ENCODE measurements at regions not wholly inside any gene's neighbourhood (a gene's known extent, or its start where the extent isn't known, plus 50 kb on each side); places are given as distances from the start of the nearest gene placed in this dataset.

DNA sequence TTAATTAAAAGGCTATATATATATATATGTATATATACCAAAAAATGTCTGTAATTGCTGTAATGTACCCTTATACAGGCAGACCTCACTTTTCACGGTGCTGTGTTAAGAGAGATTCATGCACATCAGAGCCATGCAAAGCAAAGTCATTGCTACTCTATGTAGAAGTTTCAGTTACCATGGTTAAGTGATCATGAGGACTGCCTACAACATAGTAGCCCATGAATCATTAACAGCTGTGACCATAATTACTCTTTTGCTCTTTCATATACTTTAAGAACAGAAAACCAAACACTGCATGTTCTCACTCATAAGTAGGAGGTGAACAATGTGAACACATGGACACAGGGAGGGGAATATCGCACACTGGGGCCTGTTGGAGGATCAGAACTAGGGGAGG, 225.3 kb upstream of the EPHA3 start:
- TF ChIP-seq, protein P1, sequence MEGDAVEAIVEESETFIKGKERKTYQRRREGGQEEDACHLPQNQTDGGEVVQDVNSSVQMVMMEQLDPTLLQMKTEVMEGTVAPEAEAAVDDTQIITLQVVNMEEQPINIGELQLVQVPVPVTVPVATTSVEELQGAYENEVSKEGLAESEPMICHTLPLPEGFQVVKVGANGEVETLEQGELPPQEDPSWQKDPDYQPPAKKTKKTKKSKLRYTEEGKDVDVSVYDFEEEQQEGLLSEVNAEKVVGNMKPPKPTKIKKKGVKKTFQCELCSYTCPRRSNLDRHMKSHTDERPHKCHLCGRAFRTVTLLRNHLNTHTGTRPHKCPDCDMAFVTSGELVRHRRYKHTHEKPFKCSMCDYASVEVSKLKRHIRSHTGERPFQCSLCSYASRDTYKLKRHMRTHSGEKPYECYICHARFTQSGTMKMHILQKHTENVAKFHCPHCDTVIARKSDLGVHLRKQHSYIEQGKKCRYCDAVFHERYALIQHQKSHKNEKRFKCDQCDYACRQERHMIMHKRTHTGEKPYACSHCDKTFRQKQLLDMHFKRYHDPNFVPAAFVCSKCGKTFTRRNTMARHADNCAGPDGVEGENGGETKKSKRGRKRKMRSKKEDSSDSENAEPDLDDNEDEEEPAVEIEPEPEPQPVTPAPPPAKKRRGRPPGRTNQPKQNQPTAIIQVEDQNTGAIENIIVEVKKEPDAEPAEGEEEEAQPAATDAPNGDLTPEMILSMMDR (IDR thresholded peaks at IDR 0.05), result no peak
- TF ChIP-seq POLR2A (IDR thresholded peaks at IDR 0.05), result no peak
